GM18858 (cell line): ENCODE measurements at regions not wholly inside any gene's neighbourhood (a gene's known extent, or its start where the extent isn't known, plus 50 kb on each side); places are given as distances from the start of the nearest gene placed in this dataset.

Experiments used
- ATAC-seq: cut with Tn5 transposase; IDR thresholded peaks from one replicate; pipeline ENCODE4 v1.9.1; 2021; ENCODE audit not compliant: unreplicated experiment

- peak; percentile 78 for ATAC-seq
These were observed 635.1 kb upstream of the SLC39A10 start for GRCh38 chr2:195021711-195022507.

- no peak for ATAC-seq
These were observed 638.6 kb upstream of the SLC39A10 start for GRCh38 chr2:195018462-195018861.

DNA sequence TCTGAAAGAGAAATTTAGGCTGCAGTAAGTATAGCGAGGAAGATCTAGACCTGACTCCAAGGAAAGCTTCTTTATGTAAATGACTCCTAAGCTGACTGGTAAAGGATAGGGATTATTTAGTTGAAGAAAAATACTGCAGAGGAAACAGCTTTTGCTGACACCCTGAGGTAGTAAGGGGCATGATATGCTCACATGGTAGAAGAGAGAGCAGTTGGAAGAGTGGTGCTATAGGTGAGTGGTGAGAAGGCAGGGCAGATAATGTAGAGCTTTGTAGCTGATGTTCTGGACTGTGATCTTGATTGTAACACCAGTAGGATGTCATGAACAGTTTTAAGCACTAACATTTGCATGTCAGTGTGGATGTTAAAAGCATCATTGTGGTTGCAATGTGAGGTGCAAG, 639.1 kb upstream of the SLC39A10 start:
- no peak for ATAC-seq

DNA sequence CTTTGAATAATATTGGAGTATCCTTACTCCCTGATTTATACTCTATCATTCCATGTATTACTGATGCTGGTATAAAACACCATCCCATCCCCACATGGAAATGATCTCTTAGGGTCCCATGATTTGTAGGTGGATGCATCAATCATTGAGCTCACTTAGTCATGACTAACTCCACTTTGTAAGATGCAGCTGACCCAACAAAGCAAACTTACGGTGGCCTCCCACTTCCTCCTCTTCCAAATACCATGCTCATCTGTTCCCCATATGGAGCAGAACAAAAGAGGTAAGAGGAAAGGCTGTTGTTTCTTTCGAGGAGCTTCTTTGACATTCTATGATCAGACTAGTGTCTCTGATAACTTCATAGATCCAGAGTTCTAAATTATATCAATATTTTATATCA, 640.2 kb upstream of the SLC39A10 start:
- no peak for ATAC-seq

DNA sequence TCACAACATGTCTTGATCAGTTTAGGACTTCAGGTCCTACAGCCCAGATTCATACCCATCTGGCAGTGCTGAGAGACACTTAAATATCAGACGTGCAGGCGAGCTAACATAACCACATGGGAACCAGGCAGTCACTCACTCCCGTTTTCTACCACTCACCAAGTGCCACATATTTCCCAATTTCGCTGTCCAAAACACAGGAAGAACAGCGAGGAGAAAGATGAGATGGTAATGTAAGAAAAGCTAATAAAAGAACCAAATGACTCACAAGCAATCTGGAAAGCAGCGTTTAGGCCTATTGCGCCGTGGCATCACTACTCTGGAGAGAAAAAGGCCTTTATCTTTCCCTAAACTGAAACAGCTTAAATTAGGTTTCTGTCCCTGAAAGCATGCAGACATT, 647.8 kb upstream of the SLC39A10 start:
- no peak for ATAC-seq

DNA sequence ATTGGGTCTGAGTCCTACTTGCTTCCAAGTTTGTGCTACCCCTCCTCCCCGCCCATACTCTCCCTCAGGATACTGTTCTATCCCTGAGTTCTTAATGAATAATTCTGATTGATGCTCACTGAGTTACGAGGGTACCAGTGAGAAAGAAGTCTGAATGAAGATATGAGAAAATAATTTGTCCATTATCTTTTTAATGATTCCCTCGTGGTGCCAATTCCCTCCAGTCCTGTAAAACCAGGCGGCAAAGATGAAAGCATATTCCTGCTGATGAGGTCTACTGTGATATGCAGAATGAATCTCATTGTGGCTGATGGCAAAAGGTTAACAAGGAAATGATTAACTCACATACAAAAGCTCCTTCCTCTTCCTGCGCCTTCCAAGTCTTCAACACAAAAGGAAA, 650.2 kb upstream of the SLC39A10 start:
- no peak for ATAC-seq

- ATAC-seq, result no peak
These were observed 653.0 kb upstream of the SLC39A10 start for GRCh38 chr2:195003881-195004471.

DNA sequence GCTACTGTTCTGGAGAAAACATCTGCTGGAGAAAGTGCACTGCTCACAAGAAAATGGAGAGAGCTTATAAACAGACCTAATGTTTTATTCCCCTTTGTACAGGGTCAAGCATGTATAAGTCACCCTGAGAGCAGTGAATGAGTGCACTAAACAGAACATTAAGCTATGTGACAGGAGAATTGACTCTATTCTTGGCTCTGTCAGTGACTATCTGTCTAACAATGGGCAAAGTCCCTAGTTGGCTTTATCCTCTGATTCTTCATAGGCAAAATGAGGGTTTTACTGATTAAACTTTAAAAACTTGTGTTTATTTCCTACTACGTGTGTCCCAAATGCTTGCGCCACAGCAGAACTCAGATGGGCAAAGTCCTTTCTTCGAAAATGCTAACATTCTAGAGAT, 655.1 kb upstream of the SLC39A10 start:
- no peak for ATAC-seq

- ATAC-seq, result no peak
These were observed 657.3 kb upstream of the SLC39A10 start for GRCh38 chr2:194999771-195000170.

GRCh38 chr2:194992648-194993047, 664.4 kb upstream of the SLC39A10 start:
- no peak for ATAC-seq

- ATAC-seq, result no peak
These were observed 671.8 kb upstream of the SLC39A10 start for GRCh38 chr2:194985258-194985657.

- no peak for ATAC-seq
These were observed 694.8 kb upstream of the SLC39A10 start for GRCh38 chr2:194962254-194962653.

DNA sequence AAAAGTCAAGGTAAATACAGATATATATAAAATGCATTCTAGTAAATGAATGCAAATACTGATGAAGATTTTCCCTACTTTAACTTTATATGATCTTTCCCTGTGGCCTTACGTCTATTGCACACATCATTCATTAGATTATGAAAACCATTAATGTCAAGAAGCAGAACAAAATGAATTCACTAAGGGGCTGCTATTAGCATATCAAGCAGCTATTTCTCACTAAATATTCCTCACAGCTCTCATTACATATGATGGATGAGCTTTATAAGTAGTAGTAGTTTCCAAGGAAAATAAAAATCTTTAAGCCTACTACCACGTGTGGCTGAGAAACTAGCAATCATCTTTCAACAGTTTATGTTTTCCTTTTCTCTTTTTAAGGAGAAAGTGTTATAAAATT, 702.8 kb upstream of the SLC39A10 start:
- ATAC-seq, result no peak

GRCh38 chr2:194946826-194947225, 710.2 kb upstream of the SLC39A10 start:
- no peak for ATAC-seq

DNA sequence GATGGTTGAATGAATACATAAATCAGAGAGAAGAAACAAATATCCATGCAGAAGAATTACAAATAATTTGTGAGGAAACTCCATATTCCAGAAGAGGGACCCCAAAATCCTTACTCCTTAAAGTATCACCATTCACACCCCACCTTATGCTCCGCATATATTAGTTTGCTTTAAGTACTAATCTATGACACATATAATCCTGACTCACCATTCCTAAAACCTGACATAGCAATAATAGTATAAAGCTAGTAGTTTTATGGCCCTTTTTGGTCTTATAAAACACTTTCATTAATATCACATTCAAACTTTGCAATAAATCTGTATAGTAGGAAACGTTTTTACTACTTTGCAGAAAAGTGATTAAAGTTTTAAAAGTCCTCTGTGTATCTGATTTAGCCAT, 719.0 kb upstream of the SLC39A10 start:
- no peak for ATAC-seq

GRCh38 chr2:194927489-194927888, 729.5 kb upstream of the SLC39A10 start:
- no peak for ATAC-seq

DNA sequence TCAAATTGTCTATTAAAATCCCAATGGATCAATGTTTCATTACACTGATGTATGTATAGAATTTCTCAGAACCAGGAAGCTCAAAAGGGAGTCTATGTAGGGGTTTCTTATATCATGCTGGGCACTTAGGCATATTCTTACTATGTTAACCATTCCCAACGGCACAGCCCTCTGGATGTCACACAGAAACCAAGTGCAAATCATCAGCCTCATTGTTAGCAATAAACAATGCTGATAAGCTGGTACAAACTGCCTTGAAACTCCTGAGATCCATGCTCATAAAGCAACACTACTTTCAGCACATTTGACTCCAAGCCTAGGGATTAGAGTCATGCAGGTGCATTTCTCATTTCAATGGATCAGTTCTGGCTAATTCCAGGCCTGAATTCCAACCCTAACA, 730.2 kb upstream of the SLC39A10 start:
- ATAC-seq, result no peak

GRCh38 chr2:194925742-194926141, 731.3 kb upstream of the SLC39A10 start:
- no peak for ATAC-seq

GRCh38 chr2:194917519-194917918, 739.5 kb upstream of the SLC39A10 start:
- no peak for ATAC-seq

DNA sequence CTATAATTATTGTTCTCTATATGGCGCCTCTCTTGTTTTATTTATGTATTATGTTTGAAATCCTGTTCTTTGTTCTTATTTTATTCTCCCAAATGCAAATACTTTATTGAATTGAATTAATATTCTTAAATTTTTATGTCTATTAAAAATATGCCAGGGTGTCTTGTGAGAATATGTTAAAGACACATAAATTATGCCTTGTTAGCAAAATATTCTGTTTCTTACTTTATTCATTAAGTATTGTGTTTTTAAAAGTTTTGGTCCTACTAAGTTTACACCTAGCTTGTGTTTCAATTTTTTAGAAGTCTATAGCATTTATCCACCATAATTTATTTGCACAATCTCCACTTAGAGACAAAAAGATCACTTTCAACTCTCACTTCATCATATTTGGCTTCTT, 741.5 kb upstream of the SLC39A10 start:
- ATAC-seq, result no peak

DNA sequence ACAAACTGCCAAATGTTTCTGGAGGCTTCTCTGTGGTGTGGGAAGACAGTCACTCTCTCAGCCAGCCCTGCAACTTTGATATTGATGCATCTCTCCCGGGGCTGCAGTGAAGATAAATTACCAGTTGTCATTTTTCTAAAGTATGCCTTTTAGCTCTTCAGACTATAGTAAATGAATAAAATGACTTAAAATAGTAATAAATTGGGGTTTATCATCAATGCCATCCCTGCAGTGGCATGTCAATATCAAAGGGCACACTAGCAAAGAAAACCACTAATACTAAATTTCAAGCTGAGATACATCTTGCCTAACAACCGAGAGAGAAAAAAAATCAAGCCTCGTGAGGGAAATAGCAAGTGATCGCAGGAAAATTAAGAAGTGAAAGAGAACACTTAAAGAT, 749.5 kb upstream of the SLC39A10 start:
- no peak for ATAC-seq

DNA sequence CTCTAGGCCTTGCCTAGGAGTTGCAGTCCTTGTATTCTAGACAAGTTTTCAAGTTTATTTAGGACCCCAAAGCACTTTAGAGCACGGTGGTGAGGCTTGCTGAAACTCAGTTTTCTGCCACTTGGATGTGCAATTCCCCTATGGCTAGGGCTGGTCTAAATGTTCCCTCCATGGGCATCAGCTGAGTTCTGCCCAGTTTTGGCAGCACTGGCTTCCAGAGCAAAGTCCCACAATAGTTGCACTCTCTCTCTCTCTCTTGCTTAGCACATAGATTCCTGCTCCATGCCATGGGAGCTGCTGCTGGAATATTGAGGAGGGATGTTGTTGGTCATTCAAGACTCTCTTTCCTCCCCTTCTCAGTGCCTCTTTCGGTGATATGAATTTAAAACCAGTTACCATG, 760.2 kb upstream of the SLC39A10 start:
- ATAC-seq, result no peak

- ATAC-seq, result no peak
These were observed 773.3 kb upstream of the SLC39A10 start for GRCh38 chr2:194883711-194884110.
